ENCODE measurements at regions not wholly inside any gene's neighbourhood (a gene's known extent, or its start where the extent isn't known, plus 50 kb on each side); places are given as distances from the start of the nearest gene placed in this dataset.
A peak's percentile ranks its signal among the peaks of the same experiment; 100 is the strongest.

DNA sequence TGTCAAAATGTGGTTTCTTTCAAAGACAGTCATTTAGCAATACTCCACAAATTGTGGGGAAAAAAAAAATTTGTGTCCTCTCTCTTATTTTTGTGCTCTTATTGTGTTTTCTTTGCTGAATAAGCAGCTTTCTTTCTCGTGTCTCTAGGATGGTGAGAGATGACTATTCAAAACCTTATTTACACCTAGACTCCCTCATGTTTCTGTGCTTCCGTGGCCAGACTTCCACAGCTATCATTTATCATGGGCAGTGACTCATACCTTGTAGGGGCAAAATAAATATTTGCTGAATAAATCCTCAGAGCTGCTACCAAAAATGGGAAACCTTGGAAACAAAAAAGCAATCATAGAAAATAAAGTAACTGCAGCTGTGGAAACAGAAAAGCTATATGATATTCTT, 204.9 kb upstream of the MIR17HG start:
- no peak for DNase-seq (ENCODE audit: insufficient read length, low spot score)
- TF ChIP-seq, protein P1, sequence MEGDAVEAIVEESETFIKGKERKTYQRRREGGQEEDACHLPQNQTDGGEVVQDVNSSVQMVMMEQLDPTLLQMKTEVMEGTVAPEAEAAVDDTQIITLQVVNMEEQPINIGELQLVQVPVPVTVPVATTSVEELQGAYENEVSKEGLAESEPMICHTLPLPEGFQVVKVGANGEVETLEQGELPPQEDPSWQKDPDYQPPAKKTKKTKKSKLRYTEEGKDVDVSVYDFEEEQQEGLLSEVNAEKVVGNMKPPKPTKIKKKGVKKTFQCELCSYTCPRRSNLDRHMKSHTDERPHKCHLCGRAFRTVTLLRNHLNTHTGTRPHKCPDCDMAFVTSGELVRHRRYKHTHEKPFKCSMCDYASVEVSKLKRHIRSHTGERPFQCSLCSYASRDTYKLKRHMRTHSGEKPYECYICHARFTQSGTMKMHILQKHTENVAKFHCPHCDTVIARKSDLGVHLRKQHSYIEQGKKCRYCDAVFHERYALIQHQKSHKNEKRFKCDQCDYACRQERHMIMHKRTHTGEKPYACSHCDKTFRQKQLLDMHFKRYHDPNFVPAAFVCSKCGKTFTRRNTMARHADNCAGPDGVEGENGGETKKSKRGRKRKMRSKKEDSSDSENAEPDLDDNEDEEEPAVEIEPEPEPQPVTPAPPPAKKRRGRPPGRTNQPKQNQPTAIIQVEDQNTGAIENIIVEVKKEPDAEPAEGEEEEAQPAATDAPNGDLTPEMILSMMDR (IDR thresholded peaks at IDR 0.05; ENCODE audit: insufficient read depth, missing control alignments), result no peak
- no peak for FAIRE-seq

DNA sequence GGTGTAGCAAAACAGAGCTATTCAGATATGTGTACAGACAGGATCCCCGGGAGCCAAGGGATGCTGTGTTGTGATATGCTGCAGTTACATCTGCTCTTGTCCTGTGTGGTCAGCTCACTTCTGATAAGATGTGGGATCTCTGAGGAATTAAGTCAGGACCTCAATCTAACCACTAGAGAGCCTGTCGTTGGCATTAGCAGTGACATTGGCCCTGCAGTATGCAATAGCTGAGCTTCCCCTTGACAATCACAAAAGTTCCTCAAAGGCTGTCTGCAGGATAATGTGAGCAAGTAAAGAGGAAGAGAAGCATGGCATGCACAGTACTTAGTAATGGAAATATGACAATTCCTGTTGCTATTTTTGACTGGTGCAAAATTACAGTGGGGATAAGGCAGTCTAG, 203.4 kb upstream of the MIR17HG start:
- FAIRE-seq (no peak), DNase-seq (ENCODE audit: insufficient read length, low spot score) (no peak)
- TF ChIP-seq, protein P1 (IDR thresholded peaks at IDR 0.05; ENCODE audit: insufficient read depth, missing control alignments), result no peak

DNA sequence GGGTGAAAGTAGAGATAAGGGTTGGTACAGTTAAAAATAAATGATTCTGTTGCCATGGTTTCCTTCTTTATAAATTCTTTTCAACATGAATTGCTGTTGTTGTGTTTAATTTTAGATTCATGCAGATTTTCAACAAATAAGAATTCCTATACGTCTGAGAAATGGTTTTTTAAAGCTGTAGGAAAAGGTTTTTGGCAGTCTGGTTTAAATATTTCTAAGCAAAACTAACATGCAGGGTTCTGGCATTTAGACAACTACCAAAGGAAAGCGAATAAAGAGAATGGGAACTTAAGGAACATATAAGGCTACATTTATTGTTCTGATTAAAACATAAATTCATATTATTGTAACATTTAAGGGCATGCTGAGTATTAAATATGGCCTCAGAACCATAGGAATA, 203.0 kb upstream of the MIR17HG start:
- FAIRE-seq, result no peak
- TF ChIP-seq, protein P1 (IDR thresholded peaks at IDR 0.05; ENCODE audit: insufficient read depth, missing control alignments), result no peak

DNA sequence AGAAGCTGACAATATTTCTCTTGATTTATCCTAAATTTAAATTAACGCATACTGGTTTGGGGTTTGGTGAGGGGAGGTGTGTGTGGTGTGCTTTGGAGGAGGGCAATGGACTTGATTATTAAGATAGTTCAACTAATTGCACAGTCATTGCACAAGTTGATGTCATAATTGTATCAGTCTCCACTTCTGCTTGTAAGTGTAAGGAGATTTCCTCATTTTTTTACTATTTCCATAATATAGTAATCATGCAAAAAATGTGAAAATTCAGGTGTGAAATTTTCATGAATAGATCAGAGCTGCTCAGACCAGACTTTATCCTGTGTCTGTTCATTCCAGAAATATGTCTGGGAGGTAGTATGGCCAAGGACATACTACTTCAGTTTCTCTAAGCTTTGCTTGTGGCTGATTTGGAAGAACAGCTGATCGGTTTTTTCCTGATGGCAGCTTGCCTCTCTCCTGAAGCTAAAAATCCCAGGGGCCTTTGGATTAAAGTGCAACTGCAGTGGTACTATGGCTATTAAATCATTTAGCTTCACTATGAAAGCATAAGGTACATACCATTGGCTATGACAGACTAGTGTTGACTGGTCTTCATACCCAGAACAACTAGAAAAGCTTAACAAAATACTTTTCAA, 201.8 kb upstream of the MIR17HG start:
- FAIRE-seq (peak; percentile 48), DNase-seq (ENCODE audit: insufficient read length, low spot score) (no peak)
- TF ChIP-seq, protein P1 (IDR thresholded peaks at IDR 0.05; ENCODE audit: insufficient read depth, missing control alignments), result no peak

More for the DNA sequence above, 203.0 kb upstream of the MIR17HG start:
- DNase-seq (ENCODE audit: insufficient read length, low spot score), result no peak

DNA sequence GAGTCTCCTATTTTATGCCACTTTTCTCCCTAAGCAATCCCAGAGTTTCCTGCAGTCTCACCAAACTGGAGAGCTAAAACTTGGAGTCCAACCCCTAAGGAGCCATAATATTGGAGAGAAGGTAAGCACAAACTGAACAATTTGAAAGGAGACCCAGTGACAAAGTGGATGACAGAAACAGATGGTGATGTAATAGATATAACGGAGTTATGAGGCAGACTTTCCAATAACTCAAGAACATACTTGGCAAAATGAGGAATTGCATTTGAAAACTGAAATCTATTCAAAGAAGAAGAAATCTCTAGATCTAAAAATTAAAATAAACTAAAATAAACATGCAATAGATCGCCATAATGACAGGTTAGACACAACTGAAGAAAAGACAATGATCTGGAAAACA, 200.9 kb upstream of the MIR17HG start:
- TF ChIP-seq, protein P1 (IDR thresholded peaks at IDR 0.05; ENCODE audit: insufficient read depth, missing control alignments), result no peak
- FAIRE-seq, result no peak
- no peak for DNase-seq (ENCODE audit: insufficient read length, low spot score)

DNA sequence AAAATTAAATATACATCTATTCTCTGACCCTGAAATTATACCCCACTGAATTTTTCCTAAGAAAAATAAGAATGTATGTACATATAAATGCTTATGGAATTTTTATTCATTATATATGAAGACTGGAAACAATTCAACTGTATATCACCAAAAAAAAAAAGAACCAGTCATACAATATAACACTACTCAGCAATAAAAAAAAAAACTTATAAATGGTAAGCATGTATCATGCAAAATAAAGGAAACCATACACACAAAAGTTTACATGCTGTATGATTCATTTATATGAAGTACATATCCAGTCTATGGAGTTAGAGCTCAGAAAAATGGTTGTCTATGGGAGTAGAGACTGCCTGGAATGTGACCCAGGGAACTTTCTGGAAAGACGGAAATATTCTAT, 199.4 kb upstream of the MIR17HG start:
- TF ChIP-seq, protein P1 (IDR thresholded peaks at IDR 0.05; ENCODE audit: insufficient read depth, missing control alignments), result no peak
- DNase-seq (ENCODE audit: insufficient read length, low spot score) (no peak), FAIRE-seq (no peak)

DNA sequence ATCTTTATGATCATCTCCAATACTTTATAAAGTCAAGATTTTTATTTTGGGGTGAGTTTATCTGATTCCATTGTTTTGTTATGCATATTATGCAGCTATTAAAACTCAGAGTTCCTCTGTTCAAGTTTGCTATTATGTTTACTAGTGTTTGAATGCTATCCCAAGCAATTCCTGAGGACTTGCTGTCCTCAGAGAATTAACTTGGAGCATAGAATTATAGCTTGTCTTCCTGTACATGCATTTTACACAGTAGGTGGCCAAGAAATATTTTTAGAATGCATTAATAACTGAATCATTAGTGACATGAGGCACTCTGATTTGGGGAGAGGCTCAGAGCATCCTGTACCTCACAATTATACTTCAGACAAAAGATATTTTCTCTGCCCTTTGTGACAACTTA, 195.6 kb upstream of the MIR17HG start:
- no peak for FAIRE-seq
- TF ChIP-seq, protein P1 (IDR thresholded peaks at IDR 0.05; ENCODE audit: insufficient read depth, missing control alignments), result no peak

More for the DNA sequence above, 195.6 kb upstream of the MIR17HG start:
- no peak for DNase-seq (ENCODE audit: insufficient read length, low spot score)
